ENCODE measurements at regions not wholly inside any gene's neighbourhood (a gene's known extent, or its start where the extent isn't known, plus 50 kb on each side); places are given as distances from the start of the nearest gene placed in this dataset.

GRCh38 chr1:244316407-244316806, 135.3 kb downstream of the ADSS2 start:
- DNase-seq (ENCODE audit: low spot score in 2 of 2): no peak
- intact Hi-C loops (cut with DNase I; ENCODE audit: low total_unique reads): no loop called here
- TF ChIP-seq CTCF (IDR thresholded peaks at IDR 0.05) (no peak), POLR2A (IDR thresholded peaks at IDR 0.05) (no peak)
- WGBS, 2 donors: 83 to 91% methylated on average over 6 of the region's 6 CpGs
- no peak overlapping the region for H3K4me3 ChIP-seq (ENCODE audit: low read depth, poor library complexity, severe bottlenecking)

GRCh38 chr1:244316986-244317655, 134.6 kb downstream of the ADSS2 start:
- DNase-seq (ENCODE audit: low spot score in 2 of 2): peak in 1 of 2 donors; percentile 34
- intact Hi-C loops (cut with DNase I; ENCODE audit: low total_unique reads): no loop called here
- 77 to 85% methylated on average over 8 of the region's 8 CpGs for WGBS, 2 donors
- no peak for TF ChIP-seq POLR2A (IDR thresholded peaks at IDR 0.05)
- no peak for TF ChIP-seq CTCF (IDR thresholded peaks at IDR 0.05)
- no peak overlapping the region for H3K4me3 ChIP-seq (ENCODE audit: low read depth, poor library complexity, severe bottlenecking)

- 96% methylated on average over 4 of the region's 4 CpGs for WGBS, 2 donors
- H3K4me3 ChIP-seq (ENCODE audit: low read depth, poor library complexity, severe bottlenecking): no peak overlapping the region
- no peak for TF ChIP-seq POLR2A (IDR thresholded peaks at IDR 0.05)
- intact Hi-C loops (cut with DNase I; ENCODE audit: low total_unique reads): no loop called here
- DNase-seq (ENCODE audit: low spot score in 2 of 2): peak in 1 of 2 donors; percentile 15
Observed at GRCh38 chr1:244318078-244318477, 133.6 kb downstream of the ADSS2 start.

- WGBS, 2 donors: 95 to 98% methylated on average over 5 of the region's 5 CpGs
- H3K4me3 ChIP-seq (ENCODE audit: low read depth, poor library complexity, severe bottlenecking): no peak overlapping the region
- TF ChIP-seq POLR2A (IDR thresholded peaks at IDR 0.05) (no peak), CTCF (IDR thresholded peaks at IDR 0.05) (no peak)
- peak in 1 of 2 donors; percentile 75 for DNase-seq (ENCODE audit: low spot score in 2 of 2)
- intact Hi-C loops (cut with DNase I; ENCODE audit: low total_unique reads): no loop called here
Observed at GRCh38 chr1:244318512-244318911, 133.2 kb downstream of the ADSS2 start.

- intact Hi-C loops (cut with DNase I; ENCODE audit: low total_unique reads): no loop called here
- no peak overlapping the region for H3K4me3 ChIP-seq (ENCODE audit: low read depth, poor library complexity, severe bottlenecking)
- 59 to 62% methylated on average over 9 of the region's 9 CpGs for WGBS, 2 donors
- TF ChIP-seq POLR2A (IDR thresholded peaks at IDR 0.05): no peak
- no peak for TF ChIP-seq CTCF (IDR thresholded peaks at IDR 0.05)
- DNase-seq (ENCODE audit: low spot score in 2 of 2): peak; percentile 45 to 53
Observed at GRCh38 chr1:244319283-244320132, 132.2 kb downstream of the ADSS2 start.

DNA sequence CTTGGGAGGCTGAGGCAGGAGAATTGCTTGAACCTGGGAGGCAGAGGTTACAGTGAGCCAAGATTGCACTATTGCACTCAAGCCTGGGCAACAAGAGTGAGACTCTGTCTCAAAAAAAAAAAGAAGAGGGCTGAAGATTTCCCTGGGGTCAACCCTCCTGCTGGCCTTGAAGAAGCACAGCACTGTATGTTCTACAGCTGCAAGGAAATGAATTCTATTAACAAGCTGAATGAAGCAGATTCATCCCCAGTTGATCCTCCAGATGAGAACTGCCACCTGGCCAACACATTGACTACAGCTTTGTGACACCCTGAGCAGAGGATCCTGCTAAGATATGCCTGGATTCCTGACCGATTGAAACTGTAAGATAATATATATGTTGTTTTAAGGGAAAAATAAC, 129.5 kb downstream of the ADSS2 start:
- WGBS, 2 donors: 38 to 50% methylated on average over 1 of the region's 1 CpG

More for the DNA sequence above, 129.5 kb downstream of the ADSS2 start:
- TF ChIP-seq POLR2A (IDR thresholded peaks at IDR 0.05) (no peak), CTCF (IDR thresholded peaks at IDR 0.05) (no peak)
- no peak overlapping the region for H3K4me3 ChIP-seq (ENCODE audit: low read depth, poor library complexity, severe bottlenecking)
- intact Hi-C loops (cut with DNase I; ENCODE audit: low total_unique reads): no loop called here
- peak in 1 of 2 donors; percentile 36 for DNase-seq (ENCODE audit: low spot score in 2 of 2)

All from lower leg skin (tissue), 4 donors.